GM23248 (cell line): ENCODE measurements at regions not wholly inside any gene's neighbourhood (a gene's known extent, or its start where the extent isn't known, plus 50 kb on each side); places are given as distances from the start of the nearest gene placed in this dataset.
"Not testable (repeated sequence)": the region's sequence is repeated elsewhere in the genome, so short reads cannot be mapped to it uniquely, and the experiment has no call there.

Experiments
- EZH2 ChIP-seq: fragments of 200-600 bp; sonication (generic); IDR thresholded peaks from 2 replicates; pipeline ENCODE4 v1.6.1; 2018; ENCODE audit warnings: antibody characterized with exemption, mild to moderate bottlenecking; ENCODE audit not compliant: insufficient read depth, poor library complexity, severe bottlenecking
- EZH2phosphoT487 ChIP-seq: fragments of 200-600 bp; sonication (generic); IDR thresholded peaks from 2 replicates; pipeline ENCODE4 v1.6.1; 2018; ENCODE audit warnings: antibody characterized with exemption, moderate library complexity, mild to moderate bottlenecking, low read depth; ENCODE audit not compliant: insufficient read depth

GRCh38 chr5:85662969-85663707 lies 954.6 kb upstream of the COX7C start:
- TF ChIP-seq EZH2, EZH2phosphoT487: not testable (repeated sequence)
